IMR-90 (cell line): ENCODE measurements at regions not wholly inside any gene's neighbourhood (a gene's known extent, or its start where the extent isn't known, plus 50 kb on each side); places are given as distances from the start of the nearest gene placed in this dataset. TPM values are rescaled to one million over a fixed set of nuclear protein-coding genes. Genes with fewer than 3 reads are reported as not detected.

Experiments
- ATAC-seq: fragments of 200-7000 bp; cut with Tn5 transposase; 2 replicates; pipeline ENCODE4 v1.9.1; 2020; ENCODE audit warnings: low read depth, mild to moderate bottlenecking, moderate library complexity
- BruUV-seq: library from RNA; stranded (reverse); fragments of 400-500 nt; replicated peaks from 2 replicates; lab custom pipeline; 2021; lab: Mats Ljungman, UMichigan
- CTCF ChIA-PET: fragments of 300-600 bp; formaldehyde crosslinking; extraction: SDS; loops from one replicate; lab custom pipeline; 2021; ENCODE audit warnings: antibody characterized with exemption; lab: Yijun Ruan, JAX
- POLR2A ChIA-PET: fragments of 300-600 bp; sonication (Branson Sonifier 250); formaldehyde crosslinking; loops from one replicate; lab custom pipeline; 2022; ENCODE audit warnings: antibody characterized with exemption; ENCODE audit not compliant: unreplicated experiment; lab: Charles Lee
- DNase-seq: peaks from one replicate; pipeline ENCODE4 v3.0.0; 2013
- H2AFZ ChIP-seq: replicated peaks from 2 replicates; pipeline ENCODE3; 2013; ENCODE audit warnings: low read length, mild to moderate bottlenecking; ENCODE audit not compliant: poor library complexity
- H2AK5ac ChIP-seq: 2 replicates; pipeline ENCODE4 v1.6.1; 2013; ENCODE audit warnings: low read depth, low read length, inconsistent platforms
- H2AK9ac ChIP-seq: replicated peaks from 2 replicates; pipeline ENCODE3; 2013; ENCODE audit warnings: mild to moderate bottlenecking, low read depth, low read length, moderate library complexity; ENCODE audit not compliant: poor library complexity
- H2BK120ac ChIP-seq: 2 replicates; pipeline ENCODE4 v1.6.1; 2013; ENCODE audit warnings: low read depth, low read length, inconsistent platforms
- H2BK15ac ChIP-seq: 3 replicates; pipeline ENCODE4 v1.6.1; 2013; ENCODE audit warnings: low read depth, low read length, inconsistent platforms
- H2BK20ac ChIP-seq: 2 replicates; pipeline ENCODE4 v1.6.1; 2013; ENCODE audit warnings: low read depth, mild to moderate bottlenecking, inconsistent platforms, low read length, moderate library complexity
- H2BK5ac ChIP-seq: 2 replicates; pipeline ENCODE4 v1.6.1; 2013; ENCODE audit warnings: mild to moderate bottlenecking, low read depth, low read length, inconsistent platforms; ENCODE audit not compliant: poor library complexity, severe bottlenecking
- H3K14ac ChIP-seq: replicated peaks from 2 replicates; pipeline ENCODE4 v1.6.1; 2013; ENCODE audit warnings: low read depth, low read length, inconsistent platforms
- H3K18ac ChIP-seq: 2 replicates; pipeline ENCODE4 v1.6.1; 2013; ENCODE audit warnings: low read depth, low read length, control low read depth
- H3K23ac ChIP-seq: 2 replicates; pipeline ENCODE4 v1.6.1; 2013; ENCODE audit warnings: low read depth, low read length, inconsistent platforms
- H3K27ac ChIP-seq: 2 replicates; pipeline ENCODE4 v1.5.1; 2013; ENCODE audit warnings: mild to moderate bottlenecking, control low read depth, low read length; ENCODE audit not compliant: insufficient read depth
- H3K27me3 ChIP-seq: 2 replicates; pipeline ENCODE4 v1.6.1; 2013; ENCODE audit warnings: low read length; ENCODE audit not compliant: control insufficient read depth, insufficient read depth
- H3K36me3 ChIP-seq: 2 replicates; pipeline ENCODE4 v1.6.1; 2013; ENCODE audit warnings: low read length, mixed read lengths; ENCODE audit not compliant: control insufficient read depth, insufficient read depth
- H3K4ac ChIP-seq: 2 replicates; pipeline ENCODE4 v1.6.1; 2013; ENCODE audit warnings: low read depth, low read length, inconsistent platforms
- H3K4me1 ChIP-seq: 2 replicates; pipeline ENCODE4 v1.6.1; 2013; ENCODE audit warnings: low read length, mixed read lengths; ENCODE audit not compliant: control insufficient read depth, insufficient read depth
- H3K4me2 ChIP-seq: 2 replicates; pipeline ENCODE4 v1.6.1; 2013; ENCODE audit warnings: low read depth, mild to moderate bottlenecking, control low read depth, low read length, moderate library complexity
- H3K4me3 ChIP-seq: 2 replicates; pipeline ENCODE4 v1.5.1; 2013; ENCODE audit warnings: low read depth, mild to moderate bottlenecking, control low read depth, low read length, moderate library complexity; ENCODE audit not compliant: insufficient read depth
- H3K56ac ChIP-seq: 2 replicates; pipeline ENCODE4 v1.6.1; 2013; ENCODE audit warnings: low read length, inconsistent platforms; ENCODE audit not compliant: insufficient read depth; ENCODE audit errors: extremely low read depth
- H3K79me1 ChIP-seq, 2 experiments: 2 replicates each; pipeline ENCODE4 v1.6.1; 2013; ENCODE audit warnings: low read length in 2 of 2, inconsistent platforms in 1 of 2, low read depth in 1 of 2
- H3K9ac ChIP-seq: 2 replicates; pipeline ENCODE4 v1.6.1; 2013; ENCODE audit warnings: low read depth, low read length, control low read depth
- H3K9me1 ChIP-seq: 2 replicates; pipeline ENCODE4 v1.6.1; 2013; ENCODE audit warnings: low read length, inconsistent platforms; ENCODE audit not compliant: insufficient read depth
- H3K9me3 ChIP-seq: 2 replicates; pipeline ENCODE4 v1.6.1; 2013; ENCODE audit warnings: low read length; ENCODE audit not compliant: control insufficient read depth, insufficient read depth
- H4K20me1 ChIP-seq: 2 replicates; pipeline ENCODE4 v1.6.1; 2013; ENCODE audit warnings: low read length, inconsistent platforms; ENCODE audit not compliant: insufficient read depth
- H4K5ac ChIP-seq: 2 replicates; pipeline ENCODE4 v1.6.1; 2013; ENCODE audit warnings: mild to moderate bottlenecking, low read depth, low read length, control low read depth
- H4K8ac ChIP-seq, 2 experiments: 2 replicates each; pipeline ENCODE4 v1.6.1; 2013; ENCODE audit warnings: low read depth in 2 of 2, low read length in 2 of 2, control low read depth in 1 of 2, inconsistent platforms in 1 of 2
- H4K91ac ChIP-seq: 2 replicates; pipeline ENCODE4 v1.6.1; 2013; ENCODE audit warnings: low read depth, low read length, inconsistent platforms; ENCODE audit not compliant: insufficient read depth
- MAFK ChIP-seq: IDR thresholded peaks from 2 replicates; pipeline ENCODE4 v1.6.1; 2012; ENCODE audit warnings: low read depth, low read length, improper control_type of control experiment
- WGBS, 2 experiments: methylation state at CpG; one replicate each; pipeline versions ENCODE4 v1.1.5 to v1.1.7; 2013; ENCODE audit warnings: missing lambda C conversion rate in 2 of 2; ENCODE audit not compliant: insufficient read length in 1 of 2; ENCODE audit errors: extremely low coverage in 2 of 2; 5-methylcytosine and 5-hydroxymethylcytosine counted together
- dilution Hi-C: fragments of 300-500 bp; cut with HindIII; formaldehyde crosslinking; loops from one replicate; pipeline ENCODE4 v1.14.3; 2018; ENCODE audit warnings: low sequenced_read_pairs; ENCODE audit not compliant: unreplicated experiment
- in situ Hi-C: fragments of 300-500 bp; cut with MboI; formaldehyde crosslinking; loops from 3 replicates; pipeline ENCODE4 v1.14.3; 2019; ENCODE audit warnings: low sequenced_read_pairs, inconsistent platforms, mixed read lengths
- intact Hi-C: fragments of 100-400 bp; cut with micrococcal nuclease; formaldehyde crosslinking; loops from 2 replicates; pipeline ENCODE4 v1.10.0; 2022
- microRNA-seq, 2 experiments: library from miRNA; stranded (forward) in 1 of 2; unstranded in 1 of 2; fragments of 10-50 nt in 1 of 2; fragments of <30 nt in 1 of 2; gene quantifications in 1 of 2; microRNA quantifications in 1 of 2; one replicate each; pipeline versions ENCODE3 to v1.1.0; 2013 to 2020; ENCODE audit not compliant: insufficient read depth in 1 of 2, insufficient read length in 1 of 2, unreplicated experiment in 1 of 2
- small RNA-seq, 5 experiments: library from RNA; depleted of rRNA; stranded (forward); fragments of <200 nt; gene quantifications; one replicate each; pipeline ENCODE3, GENCODE V24; 2012

GRCh38 chr15:62992302-62992701 is 50.2 kb upstream of the TPM1 start:
- no peak overlapping the region for H3K4me2 ChIP-seq
- no peak overlapping the region for H3K27ac ChIP-seq
- dilution Hi-C loops (no loop called here), in situ Hi-C loops (no loop called here), intact Hi-C loops (no loop called here)
- no peak overlapping the region for H2BK15ac ChIP-seq
- CTCF ChIA-PET = no interaction called here
- H3K36me3 ChIP-seq = no peaks in the 10 kb centered on the region
- no CpG with 5 or more reads among the region's 3 CpGs for WGBS, 2 experiments
- no peak overlapping the region for H3K4me3 ChIP-seq
- no peak overlapping the region for H4K8ac ChIP-seq
- ATAC-seq (no peak; the same call in 1 of the 2 replicates), DNase-seq (no peak)
- no peak overlapping the region for H2BK20ac ChIP-seq
- no peak overlapping the region for H3K23ac ChIP-seq
- no peaks in the 10 kb centered on the region for H4K20me1 ChIP-seq
- TF ChIP-seq MAFK = no peak
- peaks cover 6% of the 10 kb centered on the region for H3K4me1 ChIP-seq
- no peak overlapping the region for H2BK120ac ChIP-seq
- H3K27me3 ChIP-seq = no peaks in the 10 kb centered on the region
- POLR2A ChIA-PET = interaction anchor here (0.6 kb wide), 1 partner anchor 177 kb away, joined by 7 read pairs; no protein-coding TSS in a partner anchor
- no peak overlapping the region for H2AFZ ChIP-seq
- H2AK5ac ChIP-seq = no peak overlapping the region
- H3K18ac ChIP-seq = no peak overlapping the region
- no peak overlapping the region for H3K9ac ChIP-seq
- H3K4ac ChIP-seq = no peak overlapping the region
- no peak overlapping the region for H2BK5ac ChIP-seq
- BruUV-seq = no TSS peak
- H4K91ac ChIP-seq = no peak overlapping the region
- no peak overlapping the region for H3K14ac ChIP-seq
- no peaks in the 10 kb centered on the region for H3K79me1 ChIP-seq
- no peak overlapping the region for H3K56ac ChIP-seq
- H2AK9ac ChIP-seq = no peak overlapping the region
- H3K9me1 ChIP-seq = peaks cover 9% of the 10 kb centered on the region; the same call in 1 of the 2 replicates
- no peaks in the 10 kb centered on the region for H3K9me3 ChIP-seq
- H4K5ac ChIP-seq = no peak overlapping the region

Small RNAs in the stretch of these regions (microRNA-seq; reads per million reads assigned to microRNA genes)
- gene MIR190A (ENCODE audit: insufficient read depth in 1 of 2, insufficient read length in 1 of 2, unreplicated experiment in 1 of 2) = 77.1 to 255 reads per million in 2 experiments
- gene MIR6085 (ENCODE audit: insufficient read depth in 1 of 2, insufficient read length in 1 of 2, unreplicated experiment in 1 of 2) = 0 reads per million in 2 experiments
- gene MIR8067 (ENCODE audit: insufficient read depth in 1 of 2, insufficient read length in 1 of 2, unreplicated experiment in 1 of 2) = 0 reads per million in 2 experiments
- gene RF00017 (ENCODE audit: insufficient read depth, insufficient read length) = not detected

Small RNAs in the stretch of these regions (small RNA-seq; reads per million reads assigned to genes)
- gene MIR190A = 5.4 to 1,537 (median 1,186) reads per million in 5 experiments
- gene MIR6085 = 0 reads per million in 5 experiments
- gene MIR8067 = 0 reads per million in 5 experiments
- gene RF00017 = 0 reads per million in 5 experiments
